H1 (cell line): ENCODE measurements at regions not wholly inside any gene's neighbourhood (a gene's known extent, or its start where the extent isn't known, plus 50 kb on each side); places are given as distances from the start of the nearest gene placed in this dataset.

Experiments
- CTCF ChIA-PET: fragments of 300-600 bp; sonication (Branson Sonifier 250); formaldehyde crosslinking; loops from one replicate; lab custom pipeline; 2021; ENCODE audit not compliant: partially characterized antibody; lab: Charles Lee
- POLR2A ChIA-PET: fragments of 300-600 bp; sonication (Branson Sonifier 250); formaldehyde crosslinking; loops from one replicate; lab custom pipeline; 2021; ENCODE audit warnings: inconsistent platforms; ENCODE audit not compliant: partially characterized antibody; lab: Charles Lee
- DNase-seq, 2 experiments: peaks; one replicate each; pipeline versions ENCODE4 v3.0.0 to v3.0.0-alpha.2; 2010 to 2022; ENCODE audit warnings: low spot score in 2 of 2, low read depth in 1 of 2, mixed read lengths in 1 of 2
- FAIRE-seq: peaks from 2 replicates; lab custom pipeline; 2011; peaks lifted over from hg19 to GRCh38; lab: Jason Lieb, UNC
- H2AFZ ChIP-seq: 2 replicates; pipeline ENCODE4 v1.8.1; 2012; ENCODE audit warnings: low read length, inconsistent platforms
- H2AK5ac ChIP-seq: 2 replicates; pipeline ENCODE4 v1.6.1; 2013; ENCODE audit warnings: low read depth, low read length
- H2BK120ac ChIP-seq: replicated peaks from 2 replicates; pipeline ENCODE3; 2013; ENCODE audit warnings: low read depth, low read length, inconsistent platforms
- H2BK12ac ChIP-seq: 2 replicates; pipeline ENCODE4 v1.6.1; 2013; ENCODE audit warnings: low read depth, low read length
- H2BK15ac ChIP-seq: 2 replicates; pipeline ENCODE4 v1.6.1; 2013; ENCODE audit warnings: low read length
- H2BK20ac ChIP-seq: 2 replicates; pipeline ENCODE4 v1.6.1; 2013; ENCODE audit warnings: low read length
- H2BK5ac ChIP-seq: 2 replicates; pipeline ENCODE4 v1.6.1; 2013; ENCODE audit warnings: low read depth, low read length
- H3K14ac ChIP-seq: 2 replicates; pipeline ENCODE4 v1.6.1; 2013; ENCODE audit warnings: inconsistent platforms; ENCODE audit not compliant: insufficient read length
- H3K18ac ChIP-seq: 2 replicates; pipeline ENCODE4 v1.6.1; 2013; ENCODE audit warnings: low read length; ENCODE audit errors: extremely low read depth
- H3K23ac ChIP-seq: 2 replicates; pipeline ENCODE4 v1.6.1; 2013; ENCODE audit warnings: inconsistent platforms; ENCODE audit not compliant: insufficient read length
- H3K23me2 ChIP-seq: 2 replicates; pipeline ENCODE4 v1.6.1; 2013; ENCODE audit warnings: low read depth, low read length
- H3K27ac ChIP-seq: 2 replicates; pipeline ENCODE4 v1.6.1; 2011; ENCODE audit warnings: low read depth, low read length, inconsistent platforms
- H3K27me3 ChIP-seq, 4 experiments: replicated peaks in 1 of 4; 1 replicate in 1 of 4; 2 replicates in 3 of 4; pipeline versions ENCODE4 v1.6.1 to v1.8.1; 2011 to 2013; ENCODE audit warnings: low read length in 3 of 4, mild to moderate bottlenecking in 3 of 4, inconsistent platforms in 2 of 4, mixed read lengths in 2 of 4, moderate library complexity in 1 of 4; ENCODE audit not compliant: control insufficient read depth in 3 of 4, insufficient read depth in 3 of 4; ENCODE audit errors: extremely low read depth in 1 of 4
- H3K36me3 ChIP-seq, 4 experiments: 2 replicates each; pipeline versions ENCODE4 v1.6.1 to v1.8.1; 2011 to 2013; ENCODE audit warnings: mild to moderate bottlenecking in 4 of 4, low read length in 3 of 4, moderate library complexity in 2 of 4, control low read depth in 1 of 4, inconsistent platforms in 1 of 4; ENCODE audit not compliant: insufficient read depth in 4 of 4, control insufficient read depth in 2 of 4
- H3K4ac ChIP-seq: replicated peaks from 2 replicates; pipeline ENCODE3; 2013; ENCODE audit warnings: low read length, low read depth, mixed read lengths, inconsistent platforms; ENCODE audit not compliant: insufficient read length
- H3K4me1 ChIP-seq, 4 experiments: replicated peaks in 1 of 4; 1 replicate in 1 of 4; 2 replicates in 3 of 4; pipeline versions ENCODE4 v1.6.1 to v1.8.1; 2011 to 2013; ENCODE audit warnings: low read length in 3 of 4, inconsistent platforms in 2 of 4, mixed read lengths in 1 of 4; ENCODE audit not compliant: insufficient read depth in 4 of 4, control insufficient read depth in 3 of 4
- H3K4me2 ChIP-seq, 2 experiments: 2 replicates each; pipeline versions ENCODE4 v1.6.1 to v1.8.1; 2011 to 2013; ENCODE audit warnings: low read depth in 2 of 2, low read length in 2 of 2, control low read depth in 1 of 2, inconsistent platforms in 1 of 2, mild to moderate bottlenecking in 1 of 2; ENCODE audit not compliant: insufficient read depth in 1 of 2
- H3K4me3 ChIP-seq, 4 experiments: fragments of 200-600, 300-600 bp in 1 of 4; sonication (generic), shearing (Covaris generic), sonication (Bioruptor Twin) in 1 of 4; 2 replicates each; pipeline versions ENCODE4 v1.5.1 to v1.8.1; 2011 to 2016; ENCODE audit warnings: low read length in 4 of 4, low read depth in 3 of 4, control low read depth in 2 of 4, inconsistent platforms in 2 of 4, mild to moderate bottlenecking in 2 of 4, mixed read lengths in 1 of 4, moderate library complexity in 1 of 4; ENCODE audit not compliant: insufficient read depth in 2 of 4; ENCODE audit errors: extremely low read depth in 1 of 4
- H3K56ac ChIP-seq: replicated peaks from 2 replicates; pipeline ENCODE3; 2013; ENCODE audit warnings: low read depth, mild to moderate bottlenecking, mixed read lengths, low read length, inconsistent platforms; ENCODE audit not compliant: insufficient read length
- H3K79me1 ChIP-seq: 2 replicates; pipeline ENCODE4 v1.6.1; 2013; ENCODE audit warnings: low read depth, low read length, control low read depth
- H3K79me2 ChIP-seq, 2 experiments: 2 replicates each; pipeline versions ENCODE4 v1.6.1 to v1.8.1; 2012 to 2013; ENCODE audit warnings: low read length in 2 of 2, mild to moderate bottlenecking in 2 of 2, inconsistent platforms in 1 of 2; ENCODE audit not compliant: insufficient read depth in 2 of 2, control insufficient read depth in 1 of 2
- H3K9ac ChIP-seq, 4 experiments: replicated peaks in 1 of 4; 1 replicate in 1 of 4; 2 replicates in 3 of 4; pipeline versions ENCODE4 v1.6.1 to v1.8.1; 2011 to 2013; ENCODE audit warnings: low read depth in 3 of 4, low read length in 3 of 4, control low read depth in 2 of 4, mild to moderate bottlenecking in 2 of 4, moderate library complexity in 2 of 4, inconsistent platforms in 1 of 4; ENCODE audit errors: extremely low read depth in 1 of 4
- H3K9me3 ChIP-seq, 2 experiments: 2 replicates each; pipeline versions ENCODE4 v1.6.1 to v1.8.1; 2012 to 2013; ENCODE audit warnings: mild to moderate bottlenecking in 2 of 2, moderate library complexity in 2 of 2, control low read depth in 1 of 2, inconsistent platforms in 1 of 2, low read depth in 1 of 2, low read length in 1 of 2, mixed read lengths in 1 of 2; ENCODE audit not compliant: insufficient read depth in 2 of 2
- H4K20me1 ChIP-seq, 2 experiments: replicated peaks in 1 of 2; 2 replicates each; pipeline versions ENCODE3 to v1.8.1; 2011 to 2013; ENCODE audit warnings: inconsistent platforms in 2 of 2, low read length in 2 of 2, mild to moderate bottlenecking in 1 of 2; ENCODE audit not compliant: insufficient read depth in 2 of 2, control insufficient read depth in 1 of 2
- H4K5ac ChIP-seq: 2 replicates; pipeline ENCODE4 v1.6.1; 2013; ENCODE audit warnings: low read length, low read depth, mixed read lengths, inconsistent platforms; ENCODE audit not compliant: insufficient read length
- H4K8ac ChIP-seq: 2 replicates; pipeline ENCODE4 v1.8.0; 2013; ENCODE audit warnings: mild to moderate bottlenecking, moderate library complexity, low read length, inconsistent platforms; ENCODE audit not compliant: insufficient read depth; ENCODE audit errors: extremely low read depth
- H4K91ac ChIP-seq: replicated peaks from 2 replicates; pipeline ENCODE3; 2013; ENCODE audit warnings: low read length, mixed read lengths, inconsistent platforms; ENCODE audit not compliant: insufficient read length
- ASH2L ChIP-seq: fragments of 200-600, 300-600 bp; sonication (generic); IDR thresholded peaks from one replicate; pipeline ENCODE4 v1.7.1; 2017; ENCODE audit warnings: low read length
- GABPA ChIP-seq: IDR thresholded peaks from 2 replicates; pipeline ENCODE4 v1.6.1; 2011; ENCODE audit warnings: mild to moderate bottlenecking, low read length, moderate library complexity, borderline replicate concordance; ENCODE audit not compliant: insufficient read depth
- GTF2F1 ChIP-seq: IDR thresholded peaks from 2 replicates; pipeline ENCODE4 v1.6.1; 2012; ENCODE audit warnings: low read depth, low read length, improper control_type of control experiment, borderline replicate concordance
- KDM1A ChIP-seq: fragments of 200-600, 300-600 bp; sonication (generic); IDR thresholded peaks from 2 replicates; pipeline ENCODE4 v1.7.1; 2016; ENCODE audit warnings: mild to moderate bottlenecking, low read length, borderline replicate concordance
- KDM5A ChIP-seq: fragments of 200-600 bp; IDR thresholded peaks from 2 replicates; pipeline ENCODE4 v1.7.1; 2012; ENCODE audit warnings: mild to moderate bottlenecking, low read length, inconsistent platforms, mixed read lengths
- MAFK ChIP-seq: IDR thresholded peaks from 2 replicates; pipeline ENCODE4 v1.6.1; 2012; ENCODE audit warnings: low read depth, mild to moderate bottlenecking, improper control_type of control experiment, low read length
- SIRT6 ChIP-seq: IDR thresholded peaks from one replicate; pipeline ENCODE4 v1.7.1; 2012; ENCODE audit warnings: low read length, inconsistent platforms
- SRF ChIP-seq: IDR thresholded peaks from 2 replicates; pipeline ENCODE4 v1.6.1; 2011; ENCODE audit warnings: mild to moderate bottlenecking, low read depth, low read length, moderate library complexity
- TAF7 ChIP-seq: optimal IDR thresholded peaks from 2 replicates; pipeline ENCODE3; 2011; ENCODE audit warnings: low read depth, mild to moderate bottlenecking, inconsistent platforms, low read length, moderate library complexity, borderline replicate concordance
- TEAD4 ChIP-seq: IDR thresholded peaks from 2 replicates; pipeline ENCODE4 v1.6.1; 2012; ENCODE audit warnings: low read depth, low read length, inconsistent platforms, mixed read lengths

GRCh38 chr2:139080244-139080643 lies 300.1 kb upstream of the NXPH2 start:
- no peak overlapping the region for H3K4me3 ChIP-seq
- H3K23ac ChIP-seq: no peak overlapping the region
- DNase-seq: no peak
- H4K5ac ChIP-seq: no peak overlapping the region
- H3K79me1 ChIP-seq: no peaks in the 10 kb centered on the region
- H3K27ac ChIP-seq: no peak overlapping the region
- H2BK120ac ChIP-seq: no peak overlapping the region
- H3K14ac ChIP-seq: no peak overlapping the region
- no peaks in the 10 kb centered on the region for H3K27me3 ChIP-seq
- TF ChIP-seq SIRT6 (no peak), SRF (no peak), GTF2F1 (no peak), TAF7 (no peak), GABPA (no peak), KDM5A (no peak), MAFK (no peak), ASH2L (no peak), KDM1A (no peak), TEAD4 (no peak)
- H2BK20ac ChIP-seq: no peak overlapping the region
- no peak for FAIRE-seq
- H3K79me2 ChIP-seq: no peaks in the 10 kb centered on the region
- H4K8ac ChIP-seq: no peak overlapping the region
- no peak overlapping the region for H3K56ac ChIP-seq
- H2AK5ac ChIP-seq: no peak overlapping the region
- H3K18ac ChIP-seq: no peak overlapping the region
- H2BK5ac ChIP-seq: no peak overlapping the region
- POLR2A ChIA-PET: no interaction called here
- H3K4me1 ChIP-seq: peaks cover 0 to 8% (median 0%) of the 10 kb centered on the region in 4 experiments; a peak in 1 of 7 replicates
- H2BK15ac ChIP-seq: no peak overlapping the region
- no peaks in the 10 kb centered on the region for H3K36me3 ChIP-seq
- CTCF ChIA-PET: no interaction called here
- H2BK12ac ChIP-seq: no peak overlapping the region
- no peak overlapping the region for H3K4ac ChIP-seq
- H3K9ac ChIP-seq: no peak overlapping the region
- no peak overlapping the region for H3K4me2 ChIP-seq
- no peak overlapping the region for H2AFZ ChIP-seq
- H3K23me2 ChIP-seq: no peaks in the 10 kb centered on the region
- H4K91ac ChIP-seq: no peak overlapping the region
- H4K20me1 ChIP-seq: no peaks in the 10 kb centered on the region
- H3K9me3 ChIP-seq: no peaks in the 10 kb centered on the region
